CD4-positive, alpha-beta memory T cell (primary cell): ENCODE measurements at regions not wholly inside any gene's neighbourhood (a gene's known extent, or its start where the extent isn't known, plus 50 kb on each side); places are given as distances from the start of the nearest gene placed in this dataset.

ENCODE experiments used
- CTCF ChIA-PET: fragments of 350-600 bp; sonication (Branson Sonifier 250); formaldehyde crosslinking; loops from one replicate; lab custom pipeline; 2021; ENCODE audit warnings: inconsistent platforms; ENCODE audit not compliant: partially characterized antibody; lab: Charles Lee
- POLR2A ChIA-PET: fragments of 350-600 bp; sonication (Branson Sonifier 250); formaldehyde crosslinking; loops from one replicate; lab custom pipeline; 2021; ENCODE audit not compliant: partially characterized antibody; lab: Charles Lee
- DNase-seq, 5 donors: peaks; one replicate each; pipeline versions ENCODE4 v3.0.0 to v3.0.0-alpha.2; 2020 to 2022; ENCODE audit warnings: mixed read lengths in 1 of 5
- H3K27ac ChIP-seq: one replicate; pipeline ENCODE4 v1.7.0; 2013; ENCODE audit warnings: low read depth, low read length
- H3K27me3 ChIP-seq: 2 replicates; pipeline ENCODE4 v1.7.0; 2013; ENCODE audit warnings: mild to moderate bottlenecking, low read length, moderate library complexity; ENCODE audit not compliant: insufficient read depth
- H3K36me3 ChIP-seq: 2 replicates; pipeline ENCODE4 v1.7.0; 2013; ENCODE audit warnings: mild to moderate bottlenecking, low read length, moderate library complexity; ENCODE audit not compliant: insufficient read depth
- H3K4me1 ChIP-seq: 2 replicates; pipeline ENCODE4 v1.7.0; 2013; ENCODE audit warnings: mild to moderate bottlenecking, low read length, moderate library complexity; ENCODE audit not compliant: insufficient read depth
- H3K4me3 ChIP-seq, 2 donors: one replicate each; pipeline ENCODE4 v1.7.0; 2013; ENCODE audit warnings: low read length in 2 of 2, mild to moderate bottlenecking in 1 of 2
- H3K9me3 ChIP-seq, 2 donors: one replicate each; pipeline ENCODE4 v1.7.0; 2013; ENCODE audit warnings: low read length in 2 of 2, control low read depth in 1 of 2; ENCODE audit not compliant: control insufficient read depth in 1 of 2
- H3K27ac Mint-ChIP-seq, 7 donors: one replicate each; pipeline ENCODE4 v1.8.0; 2020 to 2021; ENCODE audit warnings: mixed read lengths in 7 of 7, mild to moderate bottlenecking in 6 of 7, inconsistent platforms in 3 of 7, moderate library complexity in 3 of 7
- H3K27me3 Mint-ChIP-seq, 2 donors: one replicate each; pipeline ENCODE4 v1.8.0; 2020 to 2021; ENCODE audit warnings: mixed read lengths in 2 of 2
- H3K36me3 Mint-ChIP-seq, 2 donors: one replicate each; pipeline ENCODE4 v1.8.0; 2020 to 2021; ENCODE audit warnings: mixed read lengths in 2 of 2, inconsistent platforms in 1 of 2, mild to moderate bottlenecking in 1 of 2
- H3K4me1 Mint-ChIP-seq, 4 donors: one replicate each; pipeline ENCODE4 v1.8.0; 2020 to 2021; ENCODE audit warnings: mixed read lengths in 4 of 4, mild to moderate bottlenecking in 1 of 4
- H3K4me3 Mint-ChIP-seq, 8 donors: one replicate each; pipeline ENCODE4 v1.8.0; 2020 to 2021; ENCODE audit warnings: mixed read lengths in 8 of 8, mild to moderate bottlenecking in 7 of 8, moderate library complexity in 6 of 8, inconsistent platforms in 3 of 8
- H3K9me3 Mint-ChIP-seq, 8 donors: one replicate each; pipeline ENCODE4 v1.8.0; 2020 to 2021; ENCODE audit warnings: mixed read lengths in 8 of 8, mild to moderate bottlenecking in 5 of 8, inconsistent platforms in 3 of 8, moderate library complexity in 1 of 8
- intact Hi-C: fragments of 100-400 bp; cut with micrococcal nuclease; formaldehyde crosslinking; loops from one replicate; pipeline ENCODE4 v1.15.1; 2023

DNA sequence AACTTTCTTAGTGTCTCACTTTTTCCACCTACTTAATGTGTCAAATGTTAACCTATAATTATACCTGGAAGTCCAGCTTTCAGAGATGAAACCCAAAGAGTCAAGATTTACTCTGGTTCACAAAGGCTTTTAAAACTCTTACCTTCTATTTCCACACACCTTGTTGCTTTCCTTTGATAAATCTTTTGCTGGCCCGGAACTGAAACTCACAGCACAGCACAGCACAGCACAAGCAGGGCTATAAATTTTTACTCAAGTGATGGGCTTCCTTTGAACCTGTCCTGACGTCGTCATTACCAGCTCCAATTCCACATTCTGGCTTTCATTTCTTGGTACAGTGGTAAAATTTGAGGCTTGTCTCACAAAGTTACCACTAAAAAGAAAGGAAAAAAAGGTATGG, 861.0 kb downstream of the SORCS3 start:
- no peaks in the 10 kb centered on the region for H3K9me3 ChIP-seq
- no peaks in the 10 kb centered on the region for H3K27me3 ChIP-seq
- Mint-ChIP-seq H3K4me1 (no peaks in the 10 kb centered on the region), H3K36me3 (no peaks in the 10 kb centered on the region), H3K4me3 (no peak overlapping the region), H3K9me3 (peaks cover 0 to 12% (median 0%) of the 10 kb centered on the region in 8 donors), H3K27ac (no peak overlapping the region), H3K27me3 (no peaks in the 10 kb centered on the region)
- intact Hi-C loops, result no loop called here
- no peaks in the 10 kb centered on the region for H3K4me1 ChIP-seq
- no peak for DNase-seq
- ChIA-PET POLR2A (no interaction called here), CTCF (no interaction called here)
- no peaks in the 10 kb centered on the region for H3K36me3 ChIP-seq
- H3K27ac ChIP-seq, result no peak overlapping the region
- no peak overlapping the region for H3K4me3 ChIP-seq

DNA sequence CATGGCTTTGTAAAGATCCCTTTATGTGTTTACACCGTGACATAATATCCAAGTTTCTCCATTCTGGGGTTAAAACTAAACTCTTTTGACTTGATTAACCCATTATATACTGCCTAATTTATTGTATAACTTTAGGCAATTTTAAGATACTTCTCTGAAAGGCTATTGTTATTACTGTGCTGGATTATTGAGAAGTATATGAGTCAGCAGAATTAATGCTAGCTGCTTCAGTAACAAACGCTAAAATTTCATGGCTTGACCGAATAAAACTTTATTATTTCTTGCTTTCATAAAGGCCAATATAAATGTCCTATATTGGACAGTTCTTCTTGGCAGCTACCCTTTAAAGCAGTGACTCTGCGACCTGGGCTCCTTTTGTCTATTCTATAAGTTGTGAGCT, 853.9 kb downstream of the SORCS3 start:
- Histone ChIP-seq H3K27me3 (no peaks in the 10 kb centered on the region), H3K27ac (no peak overlapping the region), H3K4me1 (no peaks in the 10 kb centered on the region), H3K4me3 (no peak overlapping the region), H3K36me3 (no peaks in the 10 kb centered on the region), H3K9me3 (no peaks in the 10 kb centered on the region)
- POLR2A ChIA-PET, result no interaction called here
- Mint-ChIP-seq H3K4me3 (no peak overlapping the region), H3K27me3 (no peaks in the 10 kb centered on the region), H3K9me3 (peaks cover 0 to 15% (median 3%) of the 10 kb centered on the region in 8 donors), H3K36me3 (no peaks in the 10 kb centered on the region), H3K4me1 (no peaks in the 10 kb centered on the region), H3K27ac (no peak overlapping the region)
- no peak for DNase-seq
- intact Hi-C loops, result no loop called here
- CTCF ChIA-PET, result no interaction called here

DNA sequence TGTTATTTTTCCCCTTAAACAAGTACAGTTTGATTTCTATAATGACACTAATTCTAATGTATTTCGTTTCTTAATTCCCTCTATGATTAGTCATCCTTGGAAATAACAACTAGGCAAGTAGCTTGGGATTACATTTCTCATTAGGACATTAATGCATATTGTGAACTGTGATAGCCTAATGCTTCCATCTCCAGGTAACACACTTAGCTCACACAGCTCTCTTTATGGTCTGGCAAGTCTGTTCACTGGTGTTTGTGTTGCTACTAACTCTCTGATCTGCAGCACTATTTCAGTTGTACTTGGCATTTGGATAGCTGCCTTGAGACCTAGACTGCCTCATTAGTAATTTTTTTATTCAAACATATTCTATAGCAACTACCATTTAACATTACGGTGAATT, 853.2 kb downstream of the SORCS3 start:
- Histone ChIP-seq H3K36me3 (no peaks in the 10 kb centered on the region), H3K4me3 (no peak overlapping the region), H3K9me3 (no peaks in the 10 kb centered on the region), H3K27ac (no peak overlapping the region), H3K4me1 (no peaks in the 10 kb centered on the region), H3K27me3 (no peaks in the 10 kb centered on the region)
- no peak overlapping the region for H3K27ac Mint-ChIP-seq
- DNase-seq, result no peak
- ChIA-PET POLR2A (no interaction called here), CTCF (no interaction called here)
- intact Hi-C loops, result no loop called here
- peaks cover 0 to 12% (median 2%) of the 10 kb centered on the region in 8 donors for H3K9me3 Mint-ChIP-seq
- H3K4me1 Mint-ChIP-seq, result no peaks in the 10 kb centered on the region
- no peaks in the 10 kb centered on the region for H3K36me3 Mint-ChIP-seq
- no peak overlapping the region for H3K4me3 Mint-ChIP-seq
- no peaks in the 10 kb centered on the region for H3K27me3 Mint-ChIP-seq

DNA sequence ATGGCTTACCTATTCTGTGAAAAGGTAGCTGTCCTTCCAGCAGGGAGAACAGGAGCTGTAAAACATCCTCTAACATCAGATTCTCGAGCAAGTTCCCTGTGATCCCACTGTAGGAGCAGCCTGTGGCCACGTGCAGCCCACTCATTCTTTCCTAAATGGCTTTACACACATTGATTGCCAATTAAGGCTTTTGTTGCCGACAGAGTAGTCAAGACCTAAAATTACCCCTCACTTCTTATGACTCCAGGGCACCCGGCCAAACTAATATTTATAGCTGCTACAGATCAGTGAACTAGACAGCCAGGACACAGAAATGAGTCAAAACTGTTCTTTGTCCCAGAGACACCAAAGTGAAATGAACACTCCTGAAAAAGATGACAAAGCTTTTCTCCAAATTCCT, 832.1 kb downstream of the SORCS3 start:
- Mint-ChIP-seq H3K27ac (no peak overlapping the region), H3K4me3 (no peak overlapping the region), H3K36me3 (no peaks in the 10 kb centered on the region), H3K4me1 (no peaks in the 10 kb centered on the region), H3K9me3 (peaks cover 0 to 5% (median 2%) of the 10 kb centered on the region in 8 donors), H3K27me3 (no peaks in the 10 kb centered on the region)
- Histone ChIP-seq H3K27ac (no peak overlapping the region), H3K36me3 (no peaks in the 10 kb centered on the region), H3K9me3 (no peaks in the 10 kb centered on the region), H3K27me3 (no peaks in the 10 kb centered on the region), H3K4me3 (no peak overlapping the region), H3K4me1 (no peaks in the 10 kb centered on the region)
- POLR2A ChIA-PET, result no interaction called here
- CTCF ChIA-PET, result no interaction called here
- intact Hi-C loops, result no loop called here
- DNase-seq, result no peak

DNA sequence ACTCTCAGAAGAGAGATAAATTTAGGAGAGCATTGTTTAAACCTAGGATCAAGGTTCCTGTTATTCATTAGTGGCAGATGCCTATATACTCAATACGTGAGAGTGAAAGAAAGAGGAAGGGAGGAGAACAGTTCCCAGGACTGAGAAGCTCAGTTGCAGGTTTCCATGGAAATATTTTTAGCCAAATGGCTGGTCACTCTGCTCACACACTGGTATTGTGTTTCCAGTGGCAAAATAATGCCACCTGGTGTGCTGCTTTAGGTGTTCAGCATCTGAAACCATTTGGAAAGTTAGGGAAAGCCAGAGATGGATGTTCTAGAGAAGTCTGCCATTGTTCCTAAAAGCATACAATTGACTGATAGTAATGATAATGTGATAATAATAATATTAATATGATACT, 827.7 kb downstream of the SORCS3 start:
- no peak overlapping the region for H3K4me3 ChIP-seq
- Mint-ChIP-seq H3K9me3 (peaks cover 0 to 5% (median 4%) of the 10 kb centered on the region in 8 donors), H3K27me3 (no peaks in the 10 kb centered on the region), H3K36me3 (no peaks in the 10 kb centered on the region), H3K27ac (no peak overlapping the region), H3K4me3 (no peak overlapping the region), H3K4me1 (no peaks in the 10 kb centered on the region)
- DNase-seq, result no peak
- no peaks in the 10 kb centered on the region for H3K4me1 ChIP-seq
- ChIA-PET CTCF (no interaction called here), POLR2A (no interaction called here)
- H3K27ac ChIP-seq, result no peak overlapping the region
- H3K27me3 ChIP-seq, result no peaks in the 10 kb centered on the region
- intact Hi-C loops, result no loop called here
- no peaks in the 10 kb centered on the region for H3K9me3 ChIP-seq
- no peaks in the 10 kb centered on the region for H3K36me3 ChIP-seq

DNA sequence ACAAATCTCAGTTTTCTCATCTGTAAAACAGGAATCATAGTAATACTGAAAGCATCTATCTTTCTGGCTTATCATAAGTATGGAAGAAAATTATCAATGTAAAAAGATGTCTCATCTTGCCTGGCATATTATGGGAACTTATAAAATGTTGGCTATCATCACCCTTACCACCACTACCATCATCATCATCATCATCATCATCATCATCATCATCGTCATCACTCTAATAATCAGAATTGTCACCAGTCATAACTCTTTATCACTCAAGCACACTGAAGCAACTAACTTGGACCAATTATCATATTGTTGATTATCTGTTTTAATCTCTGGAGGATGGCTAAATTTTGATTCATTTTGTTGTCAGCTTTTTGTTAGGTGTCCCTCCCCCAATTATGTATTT, 825.4 kb downstream of the SORCS3 start:
- CTCF ChIA-PET, result no interaction called here
- no peak overlapping the region for H3K4me3 Mint-ChIP-seq
- intact Hi-C loops, result no loop called here
- Histone ChIP-seq H3K9me3 (no peaks in the 10 kb centered on the region), H3K36me3 (no peaks in the 10 kb centered on the region), H3K4me3 (no peak overlapping the region), H3K27me3 (no peaks in the 10 kb centered on the region), H3K27ac (no peak overlapping the region), H3K4me1 (no peaks in the 10 kb centered on the region)
- no peak for DNase-seq
- H3K27me3 Mint-ChIP-seq, result no peaks in the 10 kb centered on the region
- H3K9me3 Mint-ChIP-seq, result peaks cover 0 to 12% (median 6%) of the 10 kb centered on the region in 8 donors
- POLR2A ChIA-PET, result no interaction called here
- H3K4me1 Mint-ChIP-seq, result no peaks in the 10 kb centered on the region
- no peaks in the 10 kb centered on the region for H3K36me3 Mint-ChIP-seq
- H3K27ac Mint-ChIP-seq, result no peak overlapping the region

DNA sequence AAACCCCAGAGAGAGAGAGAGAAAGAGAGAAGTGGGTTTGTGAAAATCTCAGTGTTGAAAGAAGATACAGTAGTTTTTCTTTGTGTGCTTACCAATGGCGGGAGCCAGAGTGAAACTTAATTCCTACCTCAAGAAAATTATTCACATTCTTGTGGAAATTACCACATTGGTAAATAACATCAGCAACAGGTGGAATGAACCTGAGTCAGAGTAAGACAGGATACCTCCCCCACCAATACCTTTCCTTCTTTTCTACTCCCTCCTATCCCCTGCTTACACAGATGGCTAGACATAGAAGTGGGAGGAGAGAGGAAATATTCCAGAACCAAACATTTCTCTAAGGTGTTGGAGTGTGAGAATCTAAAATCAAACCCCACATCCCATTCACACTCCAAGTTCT, 793.9 kb downstream of the SORCS3 start:
- H3K27me3 Mint-ChIP-seq, result no peaks in the 10 kb centered on the region
- DNase-seq, result no peak
- no peaks in the 10 kb centered on the region for H3K36me3 Mint-ChIP-seq
- Histone ChIP-seq H3K27me3 (no peaks in the 10 kb centered on the region), H3K36me3 (no peaks in the 10 kb centered on the region), H3K4me3 (no peak overlapping the region), H3K27ac (no peak overlapping the region), H3K4me1 (no peaks in the 10 kb centered on the region), H3K9me3 (no peaks in the 10 kb centered on the region)
- H3K27ac Mint-ChIP-seq, result peak overlapping the region in 1 of 7 donors; percentile 11
- peaks cover 2 to 7% (median 4%) of the 10 kb centered on the region in 8 donors for H3K9me3 Mint-ChIP-seq
- CTCF ChIA-PET, result no interaction called here
- H3K4me3 Mint-ChIP-seq, result no peak overlapping the region
- intact Hi-C loops, result no loop called here
- POLR2A ChIA-PET, result no interaction called here
- no peaks in the 10 kb centered on the region for H3K4me1 Mint-ChIP-seq

DNA sequence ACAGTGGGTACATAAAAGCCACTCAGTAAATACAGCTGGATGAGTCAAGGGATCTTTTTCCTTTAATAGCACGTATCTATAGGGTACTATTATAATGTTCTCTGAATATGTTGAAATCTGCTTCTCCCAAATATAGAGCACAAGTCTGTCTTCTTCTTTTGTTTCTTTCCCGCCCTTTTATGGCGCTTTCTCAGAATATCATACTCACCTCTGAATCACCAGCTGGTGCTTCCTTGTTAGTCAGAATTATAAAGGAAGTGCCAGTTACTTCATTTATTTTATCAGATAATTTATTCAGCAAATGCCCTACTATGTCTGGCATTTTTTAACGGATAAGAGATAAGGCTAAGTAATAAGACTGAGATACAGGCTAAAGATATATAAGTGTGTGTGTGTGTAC, 772.9 kb downstream of the SORCS3 start:
- H3K27me3 ChIP-seq, result no peaks in the 10 kb centered on the region
- DNase-seq, result no peak
- no peaks in the 10 kb centered on the region for H3K4me1 Mint-ChIP-seq
- H3K9me3 Mint-ChIP-seq, result peaks cover 0 to 8% (median 3%) of the 10 kb centered on the region in 8 donors
- H3K9me3 ChIP-seq, result no peaks in the 10 kb centered on the region
- H3K36me3 ChIP-seq, result no peaks in the 10 kb centered on the region
- H3K27me3 Mint-ChIP-seq, result no peaks in the 10 kb centered on the region
- H3K4me3 ChIP-seq, result no peak overlapping the region
- H3K4me3 Mint-ChIP-seq, result no peak overlapping the region
- intact Hi-C loops, result no loop called here
- no peaks in the 10 kb centered on the region for H3K4me1 ChIP-seq
- no peak overlapping the region for H3K27ac Mint-ChIP-seq
- POLR2A ChIA-PET, result no interaction called here
- CTCF ChIA-PET, result no interaction called here
- H3K36me3 Mint-ChIP-seq, result no peaks in the 10 kb centered on the region
- no peak overlapping the region for H3K27ac ChIP-seq
